GM12865 (cell line): ENCODE measurements at regions not wholly inside any gene's neighbourhood (a gene's known extent, or its start where the extent isn't known, plus 50 kb on each side); places are given as distances from the start of the nearest gene placed in this dataset.

Experiments
- DNase-seq: peaks from one replicate; pipeline ENCODE4 v3.0.0; 2010; ENCODE audit warnings: low read depth
- H3K4me3 ChIP-seq: 2 replicates; pipeline ENCODE4 v1.5.1; 2011; ENCODE audit warnings: mild to moderate bottlenecking, low read depth, low read length, control low read depth
- TF ChIP-seq, protein P1 (sequence below): IDR thresholded peaks from 2 replicates; pipeline ENCODE4 v1.5.1; 2011; ENCODE audit warnings: low read length, control low read depth, low read depth, inconsistent platforms; ENCODE audit not compliant: insufficient read depth; ENCODE audit errors: missing control alignments

DNA sequence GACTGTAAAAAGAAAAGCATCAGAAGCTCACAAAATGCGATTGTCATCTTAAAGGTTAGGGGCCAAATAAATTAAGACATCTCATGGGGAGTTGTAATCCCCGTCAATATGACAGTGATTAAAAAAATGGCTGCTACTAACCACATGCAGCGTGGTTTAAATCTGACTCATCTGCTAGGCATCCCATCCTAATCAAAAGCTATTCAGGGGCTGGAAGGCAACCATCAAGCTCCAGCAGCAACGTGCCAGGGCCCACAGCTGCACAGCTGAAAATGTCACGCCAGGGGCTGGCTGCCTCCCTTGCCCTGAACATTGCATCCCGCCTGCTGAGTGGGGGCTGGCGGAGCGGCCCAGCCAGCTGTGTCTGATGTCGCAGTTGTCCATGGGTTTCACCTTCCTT, 66.3 kb upstream of the FRMD4A start:
- TF ChIP-seq, protein P1, sequence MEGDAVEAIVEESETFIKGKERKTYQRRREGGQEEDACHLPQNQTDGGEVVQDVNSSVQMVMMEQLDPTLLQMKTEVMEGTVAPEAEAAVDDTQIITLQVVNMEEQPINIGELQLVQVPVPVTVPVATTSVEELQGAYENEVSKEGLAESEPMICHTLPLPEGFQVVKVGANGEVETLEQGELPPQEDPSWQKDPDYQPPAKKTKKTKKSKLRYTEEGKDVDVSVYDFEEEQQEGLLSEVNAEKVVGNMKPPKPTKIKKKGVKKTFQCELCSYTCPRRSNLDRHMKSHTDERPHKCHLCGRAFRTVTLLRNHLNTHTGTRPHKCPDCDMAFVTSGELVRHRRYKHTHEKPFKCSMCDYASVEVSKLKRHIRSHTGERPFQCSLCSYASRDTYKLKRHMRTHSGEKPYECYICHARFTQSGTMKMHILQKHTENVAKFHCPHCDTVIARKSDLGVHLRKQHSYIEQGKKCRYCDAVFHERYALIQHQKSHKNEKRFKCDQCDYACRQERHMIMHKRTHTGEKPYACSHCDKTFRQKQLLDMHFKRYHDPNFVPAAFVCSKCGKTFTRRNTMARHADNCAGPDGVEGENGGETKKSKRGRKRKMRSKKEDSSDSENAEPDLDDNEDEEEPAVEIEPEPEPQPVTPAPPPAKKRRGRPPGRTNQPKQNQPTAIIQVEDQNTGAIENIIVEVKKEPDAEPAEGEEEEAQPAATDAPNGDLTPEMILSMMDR, result no peak
- H3K4me3 ChIP-seq, result no peak overlapping the region
- no peak for DNase-seq

DNA sequence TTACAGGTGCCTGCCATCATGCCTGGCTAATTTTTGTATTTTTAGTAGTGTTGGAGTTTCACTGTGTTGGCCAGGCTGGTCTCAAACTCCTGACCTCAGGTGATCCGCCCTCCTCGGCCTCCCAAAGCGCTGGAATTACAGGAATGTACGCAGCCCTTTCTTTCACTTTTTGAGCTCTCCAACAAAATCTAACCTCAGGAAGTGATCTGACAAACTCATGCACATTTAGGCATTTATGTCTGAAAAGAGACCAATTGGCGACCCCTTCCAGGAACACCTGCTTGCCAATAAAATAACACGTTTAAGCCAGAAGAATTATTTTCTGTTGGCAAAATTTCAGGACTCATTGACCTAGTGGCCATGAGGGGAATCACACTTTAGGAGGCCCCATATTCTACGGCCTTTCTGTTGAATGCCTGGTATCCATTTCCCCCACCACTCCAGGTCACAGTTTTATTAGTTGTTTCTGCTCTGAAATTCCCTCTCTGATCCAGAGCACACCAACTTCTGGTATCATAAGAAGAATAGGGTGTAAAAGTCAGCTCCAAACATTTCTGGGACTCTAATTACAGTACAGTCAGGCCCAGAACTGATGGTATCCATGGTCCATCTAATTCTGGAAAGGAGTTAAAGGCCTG, 65.8 kb upstream of the FRMD4A start:
- no peak overlapping the region for H3K4me3 ChIP-seq
- no peak for DNase-seq
- TF ChIP-seq, protein P1, result peak; percentile 28

DNA sequence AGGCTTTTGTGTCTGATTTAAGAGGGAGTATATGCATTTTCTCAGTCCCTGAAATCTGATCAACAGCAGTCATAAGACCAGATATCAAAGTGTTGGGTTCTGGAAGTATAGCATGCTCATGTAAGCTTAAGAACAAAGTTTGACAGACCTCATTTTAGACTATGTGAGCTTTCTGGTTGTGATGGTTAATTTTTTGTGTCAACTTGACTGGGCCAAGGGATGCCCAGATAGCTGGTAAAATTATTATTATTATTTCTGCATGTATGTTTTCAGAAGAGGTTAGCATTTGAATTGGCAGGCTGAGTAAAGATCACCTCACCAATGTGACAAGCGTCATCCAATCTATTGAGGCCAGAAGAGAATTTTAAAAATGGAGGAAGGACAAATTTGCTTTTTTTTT, 63.5 kb upstream of the FRMD4A start:
- TF ChIP-seq, protein P1, result no peak
- no peak for DNase-seq
- no peak overlapping the region for H3K4me3 ChIP-seq

DNA sequence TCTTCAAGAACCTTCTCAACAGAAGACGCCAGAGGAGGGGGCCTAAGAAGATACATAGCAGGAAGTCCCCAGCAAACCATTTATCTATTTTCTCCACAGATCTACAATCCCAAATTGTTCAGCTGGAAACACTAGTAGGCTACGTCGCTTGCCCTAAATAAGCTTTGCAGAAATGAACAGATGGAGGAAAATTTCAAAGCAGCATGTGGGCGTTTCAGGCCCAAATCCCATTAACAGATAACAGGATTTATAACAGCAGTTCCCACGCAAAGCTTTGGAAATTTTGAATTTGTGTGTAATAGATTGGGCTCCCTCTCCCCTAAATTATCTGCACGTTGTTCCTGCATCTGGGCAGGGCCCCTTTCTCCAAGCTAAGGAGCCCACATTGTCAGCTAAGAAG, 60.6 kb upstream of the FRMD4A start:
- TF ChIP-seq, protein P1, result no peak
- H3K4me3 ChIP-seq, result no peak overlapping the region
- no peak for DNase-seq

DNA sequence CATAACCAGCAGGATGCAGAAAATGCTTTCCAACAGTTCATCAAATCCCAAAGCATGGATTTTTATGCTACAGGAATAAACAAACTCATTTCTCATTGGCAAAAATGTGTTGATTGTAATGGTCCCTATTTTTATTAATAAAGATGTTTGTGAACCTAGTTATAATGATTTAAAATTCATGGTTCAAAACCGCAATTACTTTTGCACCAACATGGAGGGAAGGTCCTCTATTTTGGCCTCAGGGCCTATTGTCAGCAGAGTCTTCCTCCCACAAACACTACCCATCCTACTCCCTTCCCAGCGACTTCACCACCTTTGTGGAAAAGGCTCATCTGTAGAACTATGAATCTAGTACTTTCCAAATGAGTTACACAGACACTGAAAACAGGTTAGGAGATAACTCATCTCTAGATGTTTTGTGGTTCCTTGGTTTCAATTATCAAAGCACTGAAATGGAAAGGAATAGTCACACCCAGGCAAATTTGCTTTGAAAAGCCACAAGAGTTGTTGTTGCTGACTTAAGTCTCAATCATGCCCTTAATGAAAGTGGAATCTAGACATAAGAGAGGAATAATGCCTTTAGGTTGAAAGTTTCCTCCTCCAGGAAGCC, 59.4 kb upstream of the FRMD4A start:
- no peak overlapping the region for H3K4me3 ChIP-seq
- TF ChIP-seq, protein P1, result no peak
- peak; percentile 85 for DNase-seq

DNA sequence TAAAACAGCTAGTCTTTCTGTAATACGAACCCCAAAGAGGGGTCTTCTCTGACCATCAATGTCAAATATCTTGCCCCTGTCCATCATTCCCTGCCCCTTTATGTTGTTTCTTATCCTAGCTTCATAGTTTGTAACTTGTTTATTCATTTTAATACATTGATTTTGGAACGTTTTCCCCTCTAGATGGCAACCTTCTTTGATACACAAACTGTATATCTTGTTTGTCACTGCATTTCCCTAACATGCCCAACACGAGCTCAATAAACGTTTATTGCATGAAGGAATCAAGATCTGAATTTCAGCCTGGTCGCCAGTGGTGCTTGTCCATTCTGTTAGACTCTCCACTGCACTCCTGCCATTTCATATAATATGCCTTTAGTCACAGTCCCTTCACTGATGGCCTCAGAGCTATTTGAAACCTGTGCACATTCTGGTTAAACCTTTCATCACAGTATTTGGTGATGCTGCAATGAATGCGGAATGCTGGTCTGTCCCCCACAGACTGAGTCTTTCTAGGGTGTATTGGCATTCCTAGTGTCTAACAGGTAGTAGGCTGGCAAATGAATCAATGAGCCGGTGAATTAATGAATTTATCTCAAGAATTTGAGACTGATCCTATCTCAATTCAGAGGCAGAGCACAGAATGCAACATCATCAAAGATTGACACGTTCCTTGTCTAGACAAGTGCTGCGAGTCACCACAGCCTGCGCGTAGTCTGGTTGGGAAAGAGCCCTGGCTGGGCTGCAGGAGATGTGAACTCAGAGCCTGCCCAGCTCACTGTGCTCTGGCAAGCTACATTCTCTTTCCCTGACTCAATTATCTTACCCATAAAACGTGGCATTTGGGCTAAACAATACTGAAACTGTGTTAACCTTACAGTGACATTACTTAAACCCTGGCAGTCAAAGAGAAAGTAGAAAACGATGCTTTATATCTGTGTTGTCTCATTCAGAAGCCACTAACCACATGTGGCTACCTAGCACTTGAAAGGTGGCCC, 55.2 kb upstream of the FRMD4A start:
- H3K4me3 ChIP-seq, result no peak overlapping the region
- DNase-seq, result peak; percentile 60
- TF ChIP-seq, protein P1, result no peak
